ENCODE measurements at regions not wholly inside any gene's neighbourhood (a gene's known extent, or its start where the extent isn't known, plus 50 kb on each side); places are given as distances from the start of the nearest gene placed in this dataset.

DNA sequence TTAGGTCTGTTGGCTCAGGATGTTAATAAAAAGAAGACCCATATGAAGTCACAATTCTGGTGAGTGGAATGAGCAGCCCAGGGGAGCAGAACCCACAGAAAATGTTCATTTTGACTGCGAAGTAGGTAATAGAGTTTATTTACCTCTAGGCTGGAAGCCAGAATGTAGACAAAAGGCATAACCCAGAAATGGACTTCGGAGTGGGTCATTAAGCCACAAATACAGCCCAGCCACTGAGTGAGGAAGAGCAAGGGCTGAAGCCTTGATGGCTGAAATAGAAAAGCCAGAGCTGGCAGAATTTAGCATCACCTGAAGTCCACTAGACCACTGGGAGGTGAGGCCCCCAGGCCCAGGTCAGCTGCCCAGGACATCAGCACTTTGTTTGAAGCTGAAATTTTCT, 168.0 kb downstream of the NXNL2 start:
- TF ChIP-seq, protein P1, sequence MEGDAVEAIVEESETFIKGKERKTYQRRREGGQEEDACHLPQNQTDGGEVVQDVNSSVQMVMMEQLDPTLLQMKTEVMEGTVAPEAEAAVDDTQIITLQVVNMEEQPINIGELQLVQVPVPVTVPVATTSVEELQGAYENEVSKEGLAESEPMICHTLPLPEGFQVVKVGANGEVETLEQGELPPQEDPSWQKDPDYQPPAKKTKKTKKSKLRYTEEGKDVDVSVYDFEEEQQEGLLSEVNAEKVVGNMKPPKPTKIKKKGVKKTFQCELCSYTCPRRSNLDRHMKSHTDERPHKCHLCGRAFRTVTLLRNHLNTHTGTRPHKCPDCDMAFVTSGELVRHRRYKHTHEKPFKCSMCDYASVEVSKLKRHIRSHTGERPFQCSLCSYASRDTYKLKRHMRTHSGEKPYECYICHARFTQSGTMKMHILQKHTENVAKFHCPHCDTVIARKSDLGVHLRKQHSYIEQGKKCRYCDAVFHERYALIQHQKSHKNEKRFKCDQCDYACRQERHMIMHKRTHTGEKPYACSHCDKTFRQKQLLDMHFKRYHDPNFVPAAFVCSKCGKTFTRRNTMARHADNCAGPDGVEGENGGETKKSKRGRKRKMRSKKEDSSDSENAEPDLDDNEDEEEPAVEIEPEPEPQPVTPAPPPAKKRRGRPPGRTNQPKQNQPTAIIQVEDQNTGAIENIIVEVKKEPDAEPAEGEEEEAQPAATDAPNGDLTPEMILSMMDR (IDR thresholded peaks at IDR 0.05): no peak
- TF ChIP-seq ZFX (IDR thresholded peaks at IDR 0.05; ENCODE audit: borderline replicate concordance): no peak

Measured in 22Rv1 (cell line).